NCI-H2029 (cell line): ENCODE measurements at regions not wholly inside any gene's neighbourhood (a gene's known extent, or its start where the extent isn't known, plus 50 kb on each side); places are given as distances from the start of the nearest gene placed in this dataset.

Source experiments
- DNase-seq: peaks from one replicate; lab custom pipeline; 2025; lab: John Stamatoyannopoulos, UW

GRCh38 chr13:63979951-63980350 is 2564.3 kb upstream of the PCDH20 start:
- no peak for DNase-seq

- no peak for DNase-seq
Observed at GRCh38 chr13:63972328-63972727, 2556.7 kb upstream of the PCDH20 start.

- no peak for DNase-seq
Observed at GRCh38 chr13:63954683-63955082, 2539.0 kb upstream of the PCDH20 start.

- DNase-seq, result no peak
Observed at GRCh38 chr13:63948045-63948444, 2532.4 kb upstream of the PCDH20 start.

- no peak for DNase-seq
Observed at GRCh38 chr13:63944911-63945310, 2529.3 kb upstream of the PCDH20 start.

- no peak for DNase-seq
Observed at GRCh38 chr13:63942372-63942771, 2526.7 kb upstream of the PCDH20 start.

- DNase-seq, result no peak
Observed at GRCh38 chr13:63938851-63939250, 2523.2 kb upstream of the PCDH20 start.

GRCh38 chr13:63910511-63910910 is 2494.9 kb upstream of the PCDH20 start:
- no peak for DNase-seq

- DNase-seq, result no peak
Observed at GRCh38 chr13:63909726-63910375, 2494.2 kb upstream of the PCDH20 start.

- no peak for DNase-seq
Observed at GRCh38 chr13:63902141-63902540, 2486.5 kb upstream of the PCDH20 start.

GRCh38 chr13:63901630-63902029 is 2486.0 kb upstream of the PCDH20 start:
- no peak for DNase-seq

- no peak for DNase-seq
Observed at GRCh38 chr13:63900406-63900805, 2484.8 kb upstream of the PCDH20 start.

GRCh38 chr13:63896321-63896720 is 2480.7 kb upstream of the PCDH20 start:
- DNase-seq, result no peak

- no peak for DNase-seq
Observed at GRCh38 chr13:63882052-63882451, 2466.4 kb upstream of the PCDH20 start.

- no peak for DNase-seq
Observed at GRCh38 chr13:63880705-63881104, 2465.1 kb upstream of the PCDH20 start.

GRCh38 chr13:63873936-63874335 is 2458.3 kb upstream of the PCDH20 start:
- DNase-seq, result no peak

- DNase-seq, result no peak
Observed at GRCh38 chr13:63864171-63864902, 2448.7 kb upstream of the PCDH20 start.

GRCh38 chr13:63855457-63856118 is 2439.9 kb upstream of the PCDH20 start:
- no peak for DNase-seq

GRCh38 chr13:63853816-63854215 is 2438.2 kb upstream of the PCDH20 start:
- DNase-seq, result no peak

GRCh38 chr13:63851526-63851925 is 2435.9 kb upstream of the PCDH20 start:
- no peak for DNase-seq

- DNase-seq, result no peak
Observed at GRCh38 chr13:63843766-63844699, 2428.4 kb upstream of the PCDH20 start.

- DNase-seq, result no peak
Observed at GRCh38 chr13:63842102-63842501, 2426.5 kb upstream of the PCDH20 start.
